K562 (cell line): ENCODE measurements at regions not wholly inside any gene's neighbourhood (a gene's known extent, or its start where the extent isn't known, plus 50 kb on each side); places are given as distances from the start of the nearest gene placed in this dataset.

ENCODE experiments used
- ATAC-seq: fragments of 200-7000 bp; cut with Tn5 transposase; 3 replicates; pipeline ENCODE4 v1.9.1; 2020; ENCODE audit warnings: moderate library complexity
- BruUV-seq: library from RNA; stranded (reverse); fragments of 400-500 nt; replicated peaks from 2 replicates; lab custom pipeline; 2021; lab: Mats Ljungman, UMichigan
- CTCF ChIA-PET: fragments of 300-600 bp; formaldehyde crosslinking; extraction: SDS; loops from one replicate; lab custom pipeline; 2021; ENCODE audit warnings: low intra/inter-chr PET ratio; lab: Yijun Ruan, JAX
- POLR2A ChIA-PET: fragments of 300-600, 350-650 bp; sonication (Branson Sonifier 250); formaldehyde crosslinking; extraction: SDS; loops from one replicate; lab custom pipeline; 2021; ENCODE audit warnings: antibody characterized with exemption, inconsistent platforms; lab: Yijun Ruan, JAX
- DNase-seq, 4 experiments: peaks; one replicate each; pipeline versions ENCODE4 v3.0.0 to v3.0.0-alpha.2; 2011 to 2018; ENCODE audit warnings: low spot score in 3 of 4, mixed read lengths in 3 of 4; ENCODE audit errors: extremely low read depth in 1 of 4
- FAIRE-seq: peaks from 2 replicates; lab custom pipeline; 2011; peaks lifted over from hg19 to GRCh38; lab: Jason Lieb, UNC
- H2AFZ ChIP-seq: 2 replicates; pipeline ENCODE4 v1.6.0; 2011; ENCODE audit warnings: low read depth, low read length, control low read depth, inconsistent platforms
- H3K27ac ChIP-seq: fragments of 200-600 bp; 3 replicates; pipeline ENCODE4 v1.8.0; 2011; ENCODE audit warnings: low read depth, mild to moderate bottlenecking, control low read depth, inconsistent platforms, low read length, moderate library complexity, mixed read lengths; ENCODE audit errors: extremely low read depth
- H3K27me3 ChIP-seq, 2 experiments: fragments of 300-600 bp in 1 of 2; 2 replicates in 1 of 2; 3 replicates in 1 of 2; pipeline versions ENCODE4 v1.6.0 to v1.8.0; 2011; ENCODE audit warnings: inconsistent platforms in 2 of 2, low read length in 2 of 2, mild to moderate bottlenecking in 1 of 2, mixed read lengths in 1 of 2, moderate library complexity in 1 of 2; ENCODE audit not compliant: control insufficient read depth in 2 of 2, insufficient read depth in 2 of 2
- H3K36me3 ChIP-seq: fragments of 300-600 bp; 3 replicates; pipeline ENCODE4 v1.8.0; 2011; ENCODE audit warnings: mild to moderate bottlenecking, low read length, inconsistent platforms; ENCODE audit not compliant: control insufficient read depth, insufficient read depth
- H3K4me1 ChIP-seq, 2 experiments: fragments of 200-600 bp in 1 of 2; replicated peaks in 1 of 2; 2 replicates in 1 of 2; 3 replicates in 1 of 2; pipeline versions ENCODE4 v1.5.1 to v1.8.0; 2011; ENCODE audit warnings: inconsistent platforms in 2 of 2, low read length in 2 of 2, mild to moderate bottlenecking in 1 of 2, mixed read lengths in 1 of 2, moderate library complexity in 1 of 2; ENCODE audit not compliant: control insufficient read depth in 2 of 2, insufficient read depth in 2 of 2
- H3K4me2 ChIP-seq: 2 replicates; pipeline ENCODE4 v1.6.1; 2011; ENCODE audit warnings: low read length, control low read depth, inconsistent platforms, mixed read lengths; ENCODE audit not compliant: insufficient read depth
- H3K4me3 ChIP-seq: fragments of 200-600 bp; sonication (generic), shearing (Covaris generic); 2 replicates; pipeline ENCODE4 v1.5.1; 2016; ENCODE audit warnings: control low read depth, inconsistent platforms
- H3K79me2 ChIP-seq: fragments of 200-600 bp; 3 replicates; pipeline ENCODE4 v1.8.0; 2011; ENCODE audit warnings: low read length, inconsistent platforms; ENCODE audit not compliant: control insufficient read depth, insufficient read depth
- H3K9ac ChIP-seq, 2 experiments: 2 replicates each; pipeline versions ENCODE4 v1.6.0 to v1.6.1; 2011; ENCODE audit warnings: low read depth in 2 of 2, low read length in 2 of 2, control low read depth in 1 of 2, inconsistent platforms in 1 of 2, mild to moderate bottlenecking in 1 of 2, mixed read lengths in 1 of 2; ENCODE audit not compliant: insufficient read depth in 1 of 2
- H3K9me1 ChIP-seq: one replicate; pipeline ENCODE4 v1.6.0; 2011; ENCODE audit warnings: inconsistent platforms, mild to moderate bottlenecking, low read length, moderate library complexity; ENCODE audit not compliant: control insufficient read depth, insufficient read depth
- H3K9me3 ChIP-seq: replicated peaks from 2 replicates; pipeline ENCODE4 v1.5.1; 2011; ENCODE audit warnings: low read depth, low read length, inconsistent platforms; ENCODE audit not compliant: control insufficient read depth, insufficient read depth
- H4K20me1 ChIP-seq: replicated peaks from 2 replicates; pipeline ENCODE4 v1.6.1; 2011; ENCODE audit warnings: low read length, inconsistent platforms, mixed read lengths; ENCODE audit not compliant: control insufficient read depth, insufficient read depth
- ARID2 ChIP-seq: fragments of 450-650 bp; IDR thresholded peaks from 2 replicates; pipeline ENCODE4 v1.6.1; 2017; ENCODE audit warnings: antibody characterized with exemption, mild to moderate bottlenecking
- ARID3A ChIP-seq: IDR thresholded peaks from 2 replicates; pipeline ENCODE4 v1.6.1; 2012; ENCODE audit warnings: low read depth, low read length, improper control_type of control experiment, borderline replicate concordance
- DNMT1 ChIP-seq: fragments of 450-650 bp; IDR thresholded peaks from 2 replicates; pipeline ENCODE4 v1.6.1; 2016; ENCODE audit warnings: antibody characterized with exemption, mild to moderate bottlenecking
- E4F1 ChIP-seq: fragments of 250-450 bp; sonication (Bioruptor Pico); IDR thresholded peaks from 2 replicates; pipeline ENCODE4 v1.5.0; 2021; ENCODE audit warnings: mild to moderate bottlenecking, borderline replicate concordance
- HIVEP1 ChIP-seq: fragments of 250-450 bp; sonication (Bioruptor Pico); IDR thresholded peaks from 2 replicates; pipeline ENCODE4 v1.4.0; 2020; ENCODE audit warnings: mild to moderate bottlenecking
- HMBOX1 ChIP-seq: sonication (generic); IDR thresholded peaks from 2 replicates; pipeline ENCODE4 v1.6.1; 2016
- IRF2 ChIP-seq: sonication (generic); formaldehyde crosslinking; IDR thresholded peaks from 2 replicates; pipeline ENCODE4 v1.8.1; 2022; ENCODE audit warnings: mild to moderate bottlenecking, missing genetic modification reagents
- NR4A1 ChIP-seq, 2 experiments: fragments of 250-450 bp in 1 of 2; fragments of 450-650 bp in 1 of 2; sonication (Bioruptor Pico) in 1 of 2; IDR thresholded peaks; 2 replicates each; pipeline versions ENCODE4 v1.4.0 to v1.6.1; 2016 to 2020; ENCODE audit warnings: mild to moderate bottlenecking in 2 of 2, missing compliant biosample characterization in 1 of 2, missing genetic modification characterization in 1 of 2, moderate library complexity in 1 of 2
- PHF21A ChIP-seq: fragments of 450-650 bp; IDR thresholded peaks from 2 replicates; pipeline ENCODE4 v1.6.1; 2017; ENCODE audit warnings: low read depth, borderline replicate concordance
- RBM14 ChIP-seq: fragments of 200-400 bp; formaldehyde crosslinking; IDR thresholded peaks from 2 replicates; pipeline ENCODE4 v1.6.1; 2018; ENCODE audit warnings: low read depth, mild to moderate bottlenecking, low read length, moderate library complexity, borderline replicate concordance; ENCODE audit not compliant: insufficient read depth
- RFX5 ChIP-seq: IDR thresholded peaks from 2 replicates; pipeline ENCODE4 v1.6.1; 2011; ENCODE audit warnings: low read depth, mild to moderate bottlenecking, improper control_type of control experiment, low read length
- XRCC5 ChIP-seq: fragments of 200-400 bp; formaldehyde crosslinking; IDR thresholded peaks from 2 replicates; pipeline ENCODE4 v1.6.1; 2017; ENCODE audit warnings: low read depth, mild to moderate bottlenecking, low read length
- ZFP1 ChIP-seq: fragments of 450-650 bp; formaldehyde crosslinking; IDR thresholded peaks from 2 replicates; pipeline ENCODE4 v1.4.0; 2020; ENCODE audit warnings: mild to moderate bottlenecking, mixed read lengths
- ZNF274 ChIP-seq: IDR thresholded peaks from 2 replicates; pipeline ENCODE4 v1.6.1; 2011; ENCODE audit warnings: low read depth, mild to moderate bottlenecking, low read length, moderate library complexity, borderline replicate concordance
- ZNF3 ChIP-seq: fragments of 250-450 bp; sonication (Bioruptor Pico); IDR thresholded peaks from 2 replicates; pipeline ENCODE4 v1.5.0; 2021; ENCODE audit warnings: mild to moderate bottlenecking, moderate library complexity
- ZNF354B ChIP-seq: fragments of 250-450 bp; sonication (Bioruptor Pico); IDR thresholded peaks from 2 replicates; pipeline ENCODE4 v1.4.0; 2020
- ZNF655 ChIP-seq: fragments of 250-450 bp; sonication (Bioruptor Pico); IDR thresholded peaks from 2 replicates; pipeline ENCODE4 v1.5.0; 2021
- ZSCAN32 ChIP-seq: fragments of 450-650 bp; formaldehyde crosslinking; IDR thresholded peaks from 2 replicates; pipeline ENCODE4 v1.4.0; 2020; ENCODE audit warnings: mild to moderate bottlenecking, moderate library complexity
- WGBS: fragments of 100-300 bp; shearing (Covaris generic); methylation state at CpG from one replicate; pipeline ENCODE4 v1.1.6; 2016; ENCODE audit warnings: low coverage, mixed read lengths; ENCODE audit not compliant: insufficient coverage; ENCODE audit errors: missing lambda C conversion rate; 5-methylcytosine and 5-hydroxymethylcytosine counted together
- in situ Hi-C: fragments of 300-500 bp; cut with MboI; formaldehyde crosslinking; loops from 4 replicates; pipeline ENCODE4 v1.15.0; 2018; ENCODE audit warnings: inconsistent platforms, mixed read lengths
- intact Hi-C: fragments of 100-400 bp; cut with micrococcal nuclease; formaldehyde crosslinking; loops from 2 replicates; pipeline ENCODE4 v1.14.2; 2022

- ChIA-PET POLR2A (no interaction called here), CTCF (no interaction called here)
- H3K9me3 ChIP-seq, result no peaks in the 10 kb centered on the region
- no peaks in the 10 kb centered on the region for H3K27me3 ChIP-seq
- H2AFZ ChIP-seq, result no peak overlapping the region
- H3K36me3 ChIP-seq, result no peaks in the 10 kb centered on the region
- no peak overlapping the region for H3K4me3 ChIP-seq
- no peaks in the 10 kb centered on the region for H3K4me1 ChIP-seq
- ATAC-seq (no peak), FAIRE-seq (no peak), DNase-seq (no peak)
- H3K9me1 ChIP-seq, result no peaks in the 10 kb centered on the region
- intact Hi-C loops, result no loop called here
- no peak overlapping the region for H3K4me2 ChIP-seq
- in situ Hi-C loops, result no loop called here
- no peaks in the 10 kb centered on the region for H3K79me2 ChIP-seq
- BruUV-seq, result no TSS peak
- WGBS, result 0% methylated on average over 1 of the region's 1 CpG
- H4K20me1 ChIP-seq, result no peaks in the 10 kb centered on the region
- no peak overlapping the region for H3K27ac ChIP-seq
- no peak overlapping the region for H3K9ac ChIP-seq
- TF ChIP-seq DNMT1 (no peak), ARID3A (no peak), ZNF655 (no peak), IRF2 (CRISPR knock-in tag) (no peak), E4F1 (CRISPR knock-in tag) (no peak), RBM14 (no peak), ZNF354B (CRISPR knock-in tag) (no peak), ZFP1 (CRISPR knock-in tag) (no peak), ZNF274 (no peak), XRCC5 (no peak), ZNF3 (no peak), ZSCAN32 (CRISPR knock-in tag) (no peak), PHF21A (no peak), HMBOX1 (no peak), HIVEP1 (no peak), NR4A1 (CRISPR knock-in tag; IDR thresholded peaks at IDR 0.05) (no peak), NR4A1 (tag; IDR thresholded peaks at IDR 0.05) (no peak), RFX5 (no peak), ARID2 (no peak)
Observed at GRCh38 chr4:179114615-179115014, 1672.4 kb upstream of the AGA start.
